CD4-positive, alpha-beta T cell (primary cell): ENCODE measurements at regions not wholly inside any gene's neighbourhood (a gene's known extent, or its start where the extent isn't known, plus 50 kb on each side); places are given as distances from the start of the nearest gene placed in this dataset.

Experiments used
- ATAC-seq: fragments of 200-7000 bp; cut with Tn5 transposase; one replicate; pipeline ENCODE4 v1.10.0; 2022; ENCODE audit warnings: mild to moderate bottlenecking; ENCODE audit not compliant: poor library complexity
- CTCF ChIA-PET: fragments of 350-600 bp; sonication (Branson Sonifier 250); formaldehyde crosslinking; loops from one replicate; lab custom pipeline; 2021; ENCODE audit warnings: antibody characterized with exemption, inconsistent platforms; lab: Charles Lee
- POLR2A ChIA-PET: fragments of 350-600 bp; sonication (Branson Sonifier 250); formaldehyde crosslinking; loops from one replicate; lab custom pipeline; 2021; ENCODE audit warnings: antibody characterized with exemption, inconsistent platforms; lab: Charles Lee
- DNase-seq, 14 experiments: peaks; one replicate each; pipeline ENCODE4 v3.0.0-alpha.2; 2013 to 2020; ENCODE audit warnings: mixed read lengths in 2 of 14
- H3K27ac ChIP-seq, 2 donors: one replicate each; pipeline versions ENCODE4 v1.5.1 to v1.7.0; 2013; ENCODE audit warnings: low read length in 2 of 2, low read depth in 1 of 2, mild to moderate bottlenecking in 1 of 2
- H3K27me3 ChIP-seq, 2 experiments: 1 replicate in 1 of 2; 2 replicates in 1 of 2; pipeline versions ENCODE4 v1.6.1 to v1.7.0; 2013; ENCODE audit warnings: low read length in 2 of 2, control low read depth in 1 of 2, mild to moderate bottlenecking in 1 of 2, moderate library complexity in 1 of 2; ENCODE audit not compliant: insufficient read depth in 2 of 2, control insufficient read depth in 1 of 2
- H3K36me3 ChIP-seq: one replicate; pipeline ENCODE4 v1.6.1; 2013; ENCODE audit warnings: low read length, control low read depth; ENCODE audit not compliant: insufficient read depth
- H3K4me1 ChIP-seq: one replicate; pipeline ENCODE4 v1.6.1; 2013; ENCODE audit warnings: low read length, control low read depth; ENCODE audit not compliant: insufficient read depth
- H3K4me3 ChIP-seq: one replicate; pipeline ENCODE4 v1.5.1; 2013; ENCODE audit warnings: mild to moderate bottlenecking, low read length, moderate library complexity
- H3K9me3 ChIP-seq, 2 experiments: 1 replicate in 1 of 2; 2 replicates in 1 of 2; pipeline versions ENCODE4 v1.6.1 to v1.7.0; 2013; ENCODE audit warnings: low read length in 2 of 2, mild to moderate bottlenecking in 2 of 2, control low read depth in 1 of 2, moderate library complexity in 1 of 2; ENCODE audit not compliant: control insufficient read depth in 1 of 2, insufficient read depth in 1 of 2
- H3K27ac Mint-ChIP-seq: one replicate; pipeline ENCODE4 v1.8.0; 2020; ENCODE audit warnings: mixed read lengths
- H3K27me3 Mint-ChIP-seq: one replicate; pipeline ENCODE4 v1.8.0; 2021; ENCODE audit warnings: mixed read lengths
- H3K36me3 Mint-ChIP-seq: one replicate; pipeline ENCODE4 v1.8.0; 2021; ENCODE audit warnings: low read depth, mixed read lengths
- H3K4me1 Mint-ChIP-seq: one replicate; pipeline ENCODE4 v1.8.0; 2021; ENCODE audit warnings: low read depth, mixed read lengths
- H3K4me3 Mint-ChIP-seq: one replicate; pipeline ENCODE4 v1.8.0; 2020; ENCODE audit warnings: mild to moderate bottlenecking, mixed read lengths
- H3K9me3 Mint-ChIP-seq: one replicate; pipeline ENCODE4 v1.8.0; 2020; ENCODE audit warnings: mixed read lengths
- CTCF ChIP-seq: fragments of 200-600 bp; IDR thresholded peaks from one replicate; pipeline ENCODE4 v1.8.0; 2022; ENCODE audit warnings: antibody characterized with exemption, mild to moderate bottlenecking
- intact Hi-C, 2 experiments: fragments of 100-400 bp; cut with DNase I in 1 of 2; cut with micrococcal nuclease in 1 of 2; formaldehyde crosslinking; loops; one replicate each; pipeline versions ENCODE4 v1.15.1 to v1.9.0; 2023 to 2025; cut with DNase I, micrococcal nuclease

- no peak overlapping the region for H3K27ac Mint-ChIP-seq
- DNase-seq (no peak), ATAC-seq (no peak)
- ChIA-PET POLR2A (no interaction called here), CTCF (no interaction called here)
- H3K4me1 ChIP-seq = no peaks in the 10 kb centered on the region
- no peaks in the 10 kb centered on the region for H3K9me3 ChIP-seq
- H3K4me3 Mint-ChIP-seq = no peak overlapping the region
- H3K4me3 ChIP-seq = no peak overlapping the region
- H3K36me3 ChIP-seq = no peaks in the 10 kb centered on the region
- H3K27me3 ChIP-seq = no peaks in the 10 kb centered on the region
- intact Hi-C loops = no loop called here
- H3K27me3 Mint-ChIP-seq = no peaks in the 10 kb centered on the region
- H3K9me3 Mint-ChIP-seq = no peaks in the 10 kb centered on the region
- no peak overlapping the region for H3K27ac ChIP-seq
- no peaks in the 10 kb centered on the region for H3K4me1 Mint-ChIP-seq
- TF ChIP-seq CTCF = no peak
- no peaks in the 10 kb centered on the region for H3K36me3 Mint-ChIP-seq
These were observed 356.6 kb downstream of the SH2D4B start for GRCh38 chr10:80894311-80894791.

- no peaks in the 10 kb centered on the region for H3K36me3 Mint-ChIP-seq
- H3K4me1 Mint-ChIP-seq = no peaks in the 10 kb centered on the region
- ATAC-seq (no peak), DNase-seq (no peak)
- no peak overlapping the region for H3K27ac Mint-ChIP-seq
- CTCF ChIA-PET = no interaction called here
- no peaks in the 10 kb centered on the region for H3K27me3 Mint-ChIP-seq
- Histone ChIP-seq H3K9me3 (no peaks in the 10 kb centered on the region), H3K36me3 (no peaks in the 10 kb centered on the region), H3K4me3 (no peak overlapping the region), H3K27me3 (no peaks in the 10 kb centered on the region), H3K27ac (no peak overlapping the region), H3K4me1 (no peaks in the 10 kb centered on the region)
- TF ChIP-seq CTCF = no peak
- H3K4me3 Mint-ChIP-seq = no peak overlapping the region
- intact Hi-C loops = no loop called here
- POLR2A ChIA-PET = no interaction called here
- H3K9me3 Mint-ChIP-seq = no peaks in the 10 kb centered on the region
These were observed 357.2 kb downstream of the SH2D4B start for GRCh38 chr10:80894797-80895467.

GRCh38 chr10:80896076-80896475 lies 358.4 kb downstream of the SH2D4B start:
- CTCF ChIA-PET = no interaction called here
- Histone ChIP-seq H3K4me3 (no peak overlapping the region), H3K27me3 (no peaks in the 10 kb centered on the region), H3K9me3 (no peaks in the 10 kb centered on the region), H3K4me1 (no peaks in the 10 kb centered on the region), H3K36me3 (no peaks in the 10 kb centered on the region), H3K27ac (no peak overlapping the region)
- intact Hi-C loops = no loop called here
- ATAC-seq (no peak), DNase-seq (no peak)
- Mint-ChIP-seq H3K27me3 (no peaks in the 10 kb centered on the region), H3K4me1 (no peaks in the 10 kb centered on the region), H3K27ac (no peak overlapping the region), H3K9me3 (no peaks in the 10 kb centered on the region), H3K36me3 (no peaks in the 10 kb centered on the region), H3K4me3 (no peak overlapping the region)
- POLR2A ChIA-PET = no interaction called here
- TF ChIP-seq CTCF = no peak
